Stimulated activated CD8-positive, alpha-beta memory T cell treated with anti-CD3 and anti-CD28 coated beads, Interleukin-7, amount 100 ng/mL, for 4 hours (primary cell): ENCODE measurements at regions not wholly inside any gene's neighbourhood (a gene's known extent, or its start where the extent isn't known, plus 50 kb on each side); places are given as distances from the start of the nearest gene placed in this dataset.
"Not testable (repeated sequence)": the region's sequence is repeated elsewhere in the genome, so short reads cannot be mapped to it uniquely, and the experiment has no call there.

Experiments
- DNase-seq, 2 donors: peaks; one replicate each; pipeline ENCODE4 v3.0.0-alpha.2; 2020; ENCODE audit warnings: low read depth in 2 of 2

DNA sequence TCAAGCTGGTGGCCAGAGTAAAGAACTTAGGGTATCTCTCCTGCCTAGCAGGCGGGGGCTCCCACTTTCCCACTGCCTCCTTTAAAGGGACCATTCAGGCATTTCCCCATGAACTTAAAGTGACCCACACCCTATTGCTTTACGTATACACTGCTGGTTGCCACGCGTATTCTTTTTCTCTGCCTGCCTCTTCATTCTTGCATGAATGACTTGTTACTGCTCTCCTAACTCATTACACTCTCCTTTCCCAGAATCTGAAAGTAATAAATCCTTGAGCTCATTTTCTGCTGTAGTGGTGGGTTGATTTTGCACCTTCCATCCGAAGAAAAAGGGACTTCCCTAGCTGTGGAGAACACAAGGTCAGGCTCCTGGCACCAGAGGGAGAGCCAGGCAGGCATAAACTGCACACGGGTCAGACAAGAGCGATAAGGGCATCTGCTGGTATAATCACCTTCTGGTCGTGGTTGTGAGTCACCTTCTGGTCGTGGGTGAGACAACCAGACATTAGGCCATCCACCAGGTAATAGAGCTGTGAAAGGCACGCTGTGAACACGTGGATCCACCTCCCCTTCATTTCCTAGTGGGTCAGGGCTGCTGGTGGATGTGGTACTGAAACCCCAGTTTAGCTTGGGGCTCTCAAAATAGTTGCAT is 950.3 kb downstream of the SOCS6 start:
- DNase-seq: no peak

DNA sequence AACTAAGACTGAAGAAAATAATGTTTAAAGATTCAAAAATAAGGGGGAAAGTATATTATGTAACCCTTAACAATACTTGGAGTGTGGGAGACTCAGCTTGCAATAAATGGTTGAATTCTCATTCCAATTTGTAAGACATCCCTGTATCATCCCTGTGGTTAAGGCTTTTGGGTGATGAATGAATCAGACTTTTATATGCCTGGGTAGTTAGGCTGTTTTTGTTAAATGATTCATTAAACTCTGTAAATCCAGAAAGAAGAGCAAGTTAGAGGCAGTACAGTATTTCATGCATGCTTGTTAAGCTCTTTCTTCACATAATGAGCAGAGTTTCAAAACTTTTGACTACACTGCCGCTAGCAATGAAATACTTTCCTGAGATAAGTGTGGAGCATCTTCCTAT is 948.8 kb downstream of the SOCS6 start:
- no peak for DNase-seq

DNA sequence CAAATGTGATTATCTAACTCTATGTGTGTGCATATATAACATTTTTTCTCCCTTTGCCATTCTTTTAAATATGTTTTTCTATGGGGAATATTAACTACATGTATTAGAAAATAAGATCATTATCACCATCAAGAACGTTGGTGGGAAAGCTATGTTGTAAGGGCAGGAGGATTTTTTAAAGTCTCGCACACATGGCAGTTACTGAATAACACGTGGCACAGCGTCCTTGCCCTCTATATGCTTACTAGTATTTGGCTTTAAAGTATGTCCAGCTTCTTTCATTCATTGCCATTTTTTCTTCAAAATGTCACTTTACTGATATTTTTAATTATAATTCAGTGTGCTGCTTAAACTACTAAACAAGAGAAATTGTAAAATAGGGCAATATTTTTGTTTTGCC is 944.3 kb downstream of the SOCS6 start:
- DNase-seq: no peak

DNA sequence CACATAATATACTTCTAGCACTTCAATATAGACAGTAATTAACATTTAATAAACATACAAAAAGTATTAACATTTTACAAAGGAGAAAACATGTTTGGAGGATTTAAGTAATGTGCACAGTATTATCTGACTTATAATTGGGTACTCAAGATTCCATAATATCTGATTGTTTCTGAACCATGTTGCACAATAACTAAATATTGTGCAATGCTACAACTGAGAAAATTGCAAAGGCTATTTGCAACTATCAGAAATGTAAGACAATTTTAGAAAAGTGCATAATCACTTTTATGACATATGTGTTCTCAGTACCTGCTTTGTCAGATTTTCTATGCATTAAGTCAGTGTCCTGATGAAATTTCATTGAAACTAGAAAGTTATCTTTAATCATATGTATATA is 934.6 kb downstream of the SOCS6 start:
- no peak for DNase-seq

DNA sequence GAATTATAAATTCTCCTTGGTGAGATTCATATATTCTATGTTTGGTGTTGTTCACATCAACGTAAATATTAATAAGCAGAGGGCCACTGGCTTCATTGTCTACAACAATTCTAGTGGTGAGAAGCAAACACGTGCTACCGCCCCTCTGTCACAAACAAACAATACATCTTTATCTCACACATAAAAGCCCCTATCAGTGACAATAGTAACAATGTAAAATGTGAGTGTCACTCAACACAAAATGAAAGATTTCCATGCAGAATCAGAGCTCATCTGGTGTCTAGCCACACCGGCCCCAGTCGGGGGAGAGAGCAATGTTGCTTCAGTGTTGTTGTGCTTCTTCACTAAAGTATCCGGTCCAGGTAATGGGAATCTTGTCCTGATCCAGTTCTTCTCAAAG is 932.6 kb downstream of the SOCS6 start:
- no peak for DNase-seq

DNA sequence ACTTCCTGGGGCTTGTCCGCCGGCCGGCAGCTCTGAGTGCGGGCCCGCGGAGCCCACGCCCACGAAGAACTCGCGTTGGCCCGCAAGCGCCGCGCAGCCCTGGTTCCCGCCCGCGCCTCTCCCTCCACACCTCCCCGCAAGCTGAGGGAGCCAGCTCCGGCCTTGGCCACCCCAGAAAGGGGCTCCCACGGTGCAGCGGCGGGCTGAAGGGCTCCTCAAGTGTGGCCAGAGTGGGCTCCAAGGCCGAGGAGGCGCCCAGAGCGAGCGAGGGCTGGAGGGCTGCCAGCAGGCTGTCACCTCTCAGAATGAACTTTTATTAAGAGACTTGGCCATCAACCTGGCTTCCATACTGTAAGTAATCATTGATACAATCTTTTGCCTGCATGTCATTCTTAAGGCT is 923.9 kb downstream of the SOCS6 start:
- not testable (repeated sequence) for DNase-seq

DNA sequence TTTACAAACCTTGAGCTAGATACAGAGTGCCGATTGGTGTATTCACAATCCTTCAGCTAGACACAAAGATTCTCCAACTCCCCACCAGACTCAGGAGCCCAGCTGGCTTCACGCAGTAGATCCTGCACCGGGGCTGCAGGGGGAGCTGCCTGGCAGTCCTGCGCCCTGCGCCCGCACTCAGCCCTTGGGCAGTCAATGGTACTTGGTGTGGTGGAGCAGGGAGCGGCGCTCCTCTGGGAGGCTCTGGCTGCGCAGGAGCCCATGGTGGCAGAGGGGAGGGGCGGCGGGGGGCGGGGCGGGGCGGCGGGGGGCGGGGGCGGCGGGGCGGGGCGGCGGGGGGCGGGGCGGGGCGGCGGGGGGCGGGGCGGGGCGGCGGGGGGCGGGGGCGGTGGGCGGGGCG is 923.4 kb downstream of the SOCS6 start:
- DNase-seq: no peak

- DNase-seq: no peak
Observed at GRCh38 chr18:71209944-71210343, 921.1 kb downstream of the SOCS6 start.

- DNase-seq: no peak
Observed at GRCh38 chr18:71194438-71194837, 905.6 kb downstream of the SOCS6 start.

GRCh38 chr18:71189581-71189980 is 900.7 kb downstream of the SOCS6 start:
- no peak for DNase-seq

- no peak for DNase-seq
Observed at GRCh38 chr18:71168557-71169145, 879.8 kb downstream of the SOCS6 start.

GRCh38 chr18:71136487-71136886 is 847.6 kb downstream of the SOCS6 start:
- DNase-seq: no peak

DNA sequence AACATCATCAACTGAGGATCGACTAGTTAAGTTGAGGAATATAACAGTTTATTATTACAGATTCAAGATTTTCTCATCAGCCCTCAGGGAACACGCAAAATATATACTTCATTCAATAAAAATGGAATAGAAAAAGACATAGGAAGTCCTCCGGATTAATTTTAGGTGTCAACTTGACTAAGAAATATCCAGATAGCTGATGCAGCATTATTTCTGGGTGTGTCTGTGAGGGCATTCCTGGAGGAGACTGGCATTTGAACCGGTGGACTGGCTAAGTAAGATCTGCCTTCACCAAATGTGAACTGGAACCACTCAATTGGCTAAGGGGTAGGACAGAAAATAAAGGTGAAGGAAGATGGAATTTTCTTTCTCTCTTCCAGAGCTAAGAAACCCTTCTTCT is 845.3 kb downstream of the SOCS6 start:
- no peak for DNase-seq

DNA sequence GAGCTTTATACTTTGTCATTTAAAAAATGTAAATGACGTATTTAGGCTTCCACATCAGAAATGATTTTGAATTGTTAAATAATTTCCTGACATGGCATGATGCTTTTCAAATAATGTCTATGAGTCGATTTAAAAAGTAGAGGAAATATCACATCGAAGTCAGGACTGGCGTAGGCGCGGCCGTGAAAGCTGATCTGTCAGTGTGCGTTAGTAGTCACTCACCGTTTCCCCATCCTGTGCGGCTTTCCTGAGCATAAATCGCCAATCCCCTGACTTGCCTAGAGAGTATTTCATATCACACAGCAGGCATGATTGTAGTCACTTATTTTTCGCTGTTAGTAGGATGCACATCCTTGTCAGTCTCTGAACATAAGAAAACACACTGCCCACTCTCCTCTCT is 843.1 kb downstream of the SOCS6 start:
- no peak for DNase-seq

DNA sequence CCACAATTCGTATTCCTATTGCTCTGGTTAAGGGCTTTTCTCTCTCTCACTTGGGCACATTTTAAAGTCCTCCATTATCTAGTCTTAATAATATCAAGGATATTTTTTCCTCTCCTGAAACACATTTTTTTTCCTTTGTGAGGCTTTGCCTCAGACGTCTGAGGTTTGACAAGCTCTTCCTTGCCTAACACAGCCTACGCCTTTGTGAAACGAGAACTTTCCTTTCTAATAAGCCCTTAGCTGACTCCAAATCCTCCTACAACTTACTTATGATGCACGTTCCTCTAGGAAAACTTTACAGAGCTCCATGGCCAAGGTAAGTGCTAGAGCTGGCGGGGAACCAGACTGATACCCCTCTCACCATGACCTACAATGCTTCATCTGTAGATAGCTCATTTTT is 841.5 kb downstream of the SOCS6 start:
- no peak for DNase-seq

GRCh38 chr18:71125581-71125980 is 836.7 kb downstream of the SOCS6 start:
- DNase-seq: no peak

GRCh38 chr18:71116535-71116934 is 827.7 kb downstream of the SOCS6 start:
- DNase-seq: no peak

DNA sequence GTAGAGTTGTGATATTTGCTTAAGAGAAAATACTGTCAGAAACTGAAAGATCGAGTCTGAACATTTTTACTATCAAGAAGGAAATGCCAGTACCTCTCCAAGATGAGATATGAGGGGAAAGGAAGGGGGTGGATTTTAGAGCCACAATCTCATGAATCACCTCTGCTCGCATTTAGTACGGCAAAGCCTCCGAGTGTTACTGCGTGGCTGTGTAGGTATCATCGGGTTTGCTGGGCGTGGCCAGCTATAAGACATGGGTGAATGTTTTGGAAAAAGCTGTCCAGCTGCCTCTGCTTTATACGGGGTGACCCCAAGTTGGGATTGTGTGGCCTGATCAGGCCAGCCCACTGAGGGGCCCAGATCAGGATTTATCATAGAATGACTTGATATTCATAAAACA is 826.4 kb downstream of the SOCS6 start:
- no peak for DNase-seq

DNA sequence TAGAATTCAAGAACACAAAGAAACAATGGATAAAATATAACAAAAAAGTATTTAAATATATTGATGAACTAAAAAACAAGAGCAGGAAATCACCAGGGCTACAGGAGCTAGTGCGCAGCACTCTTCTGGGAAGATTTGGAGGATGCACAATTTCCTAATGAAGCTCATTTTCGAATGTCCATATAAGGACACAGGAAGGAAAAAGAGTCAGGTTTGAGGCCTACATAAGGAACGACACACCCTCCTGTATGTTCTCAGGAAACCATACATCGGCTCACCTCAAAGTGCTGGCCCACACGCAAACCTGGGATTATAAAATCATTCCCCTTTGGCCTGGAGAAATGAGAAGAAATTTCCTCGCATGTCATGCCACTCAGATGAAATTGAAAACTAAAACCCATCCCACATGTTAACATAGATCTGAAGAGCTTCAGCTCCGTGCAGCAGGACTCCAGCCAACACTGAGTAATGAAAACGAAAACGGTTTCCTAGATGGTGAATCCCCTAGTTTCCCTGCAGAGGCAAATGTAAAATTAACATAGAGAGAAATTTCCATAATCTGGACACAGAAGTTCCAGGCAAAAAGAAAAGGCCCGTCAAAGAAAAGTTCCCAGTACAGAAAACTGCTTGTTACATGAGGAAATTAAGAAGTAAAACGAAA is 825.8 kb downstream of the SOCS6 start:
- DNase-seq: no peak

DNA sequence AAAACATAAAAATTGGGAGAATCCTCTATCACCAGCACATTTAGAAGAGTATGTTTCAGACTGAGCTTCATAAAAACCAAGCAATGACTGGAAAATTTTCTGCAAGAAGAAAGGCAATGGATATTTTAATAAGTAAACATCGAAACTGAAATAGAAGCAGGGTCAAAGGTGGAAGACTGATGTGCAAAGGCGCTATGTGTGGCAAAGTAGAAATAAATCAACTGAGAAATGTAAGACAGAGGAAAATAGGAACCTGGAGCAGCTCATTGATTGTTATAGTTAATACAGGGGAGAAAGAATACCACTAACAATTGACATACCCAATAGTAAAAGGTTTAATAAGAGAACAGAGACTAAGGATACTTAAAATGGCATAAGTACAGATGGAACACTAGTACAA is 818.4 kb downstream of the SOCS6 start:
- no peak for DNase-seq

DNA sequence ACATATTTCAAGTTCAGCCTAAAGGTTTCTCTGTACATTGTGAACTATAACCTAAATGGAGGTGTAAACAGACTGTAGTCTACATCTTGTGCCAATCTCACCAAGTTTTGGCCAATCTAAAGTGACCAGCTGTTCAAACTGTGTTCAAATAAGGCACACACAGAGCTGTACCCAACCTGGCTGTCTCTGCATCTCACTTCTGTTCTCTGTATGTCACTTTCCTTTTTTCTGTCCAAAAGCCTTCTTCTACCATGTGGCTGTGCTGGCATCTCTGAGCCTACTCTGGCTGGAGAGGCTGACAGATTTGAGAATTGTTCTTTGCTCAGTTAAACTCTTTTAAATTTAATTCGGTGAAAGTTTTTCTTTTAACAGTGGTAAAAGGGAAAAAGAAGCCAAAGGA is 817.9 kb downstream of the SOCS6 start:
- DNase-seq: no peak

- no peak for DNase-seq
Observed at GRCh38 chr18:71105994-71106546, 817.2 kb downstream of the SOCS6 start.
